ENCODE measurements at regions not wholly inside any gene's neighbourhood (a gene's known extent, or its start where the extent isn't known, plus 50 kb on each side); places are given as distances from the start of the nearest gene placed in this dataset.
"Not testable (repeated sequence)": the region's sequence is repeated elsewhere in the genome, so short reads cannot be mapped to it uniquely, and the experiment has no call there.

DNA sequence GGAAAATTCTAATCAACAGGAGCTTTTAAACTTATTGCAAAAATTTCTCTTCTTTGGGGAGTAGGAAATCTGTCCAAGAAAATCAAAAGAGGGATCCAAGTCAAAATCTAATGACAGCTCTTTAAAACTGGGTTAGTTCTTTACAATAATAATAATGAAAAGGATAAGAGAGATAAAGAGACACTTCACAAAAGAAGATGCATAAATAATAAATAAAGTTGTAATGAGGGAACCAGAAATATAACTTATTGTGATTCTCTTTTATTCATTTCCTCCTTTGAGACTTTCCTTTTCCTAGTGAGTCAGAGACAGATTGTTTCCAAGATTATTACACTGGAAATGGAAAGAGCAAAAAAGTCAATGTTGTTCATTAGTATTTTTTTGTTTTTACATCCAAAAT is 1029.3 kb downstream of the PCDH17 start:
- no peak for DNase-seq

- no peak for DNase-seq
Observed at GRCh38 chr13:58666331-58666730, 1034.8 kb downstream of the PCDH17 start.

GRCh38 chr13:58667096-58667495 is 1035.6 kb downstream of the PCDH17 start:
- DNase-seq, result no peak

DNA sequence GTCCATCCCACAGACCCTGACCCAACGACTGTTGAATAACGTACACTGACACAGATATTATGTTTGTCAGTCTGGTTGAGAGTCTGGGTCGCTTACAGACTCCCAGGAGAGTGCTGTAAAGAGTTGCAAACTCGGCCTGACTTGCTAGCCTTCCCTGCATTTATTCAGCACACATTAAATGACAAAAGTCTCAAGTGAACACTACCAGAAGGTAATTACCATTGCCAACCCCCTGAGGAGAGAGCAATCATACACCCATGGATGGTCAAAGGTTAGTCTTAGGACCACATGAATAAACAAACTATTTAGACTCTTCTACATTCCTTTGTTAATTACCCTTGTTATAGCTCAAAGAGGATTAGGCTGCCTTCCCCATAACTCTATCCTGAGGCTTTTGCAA is 1048.6 kb downstream of the PCDH17 start:
- no peak for DNase-seq

- DNase-seq, result no peak
Observed at GRCh38 chr13:58682616-58683015, 1051.1 kb downstream of the PCDH17 start.

DNA sequence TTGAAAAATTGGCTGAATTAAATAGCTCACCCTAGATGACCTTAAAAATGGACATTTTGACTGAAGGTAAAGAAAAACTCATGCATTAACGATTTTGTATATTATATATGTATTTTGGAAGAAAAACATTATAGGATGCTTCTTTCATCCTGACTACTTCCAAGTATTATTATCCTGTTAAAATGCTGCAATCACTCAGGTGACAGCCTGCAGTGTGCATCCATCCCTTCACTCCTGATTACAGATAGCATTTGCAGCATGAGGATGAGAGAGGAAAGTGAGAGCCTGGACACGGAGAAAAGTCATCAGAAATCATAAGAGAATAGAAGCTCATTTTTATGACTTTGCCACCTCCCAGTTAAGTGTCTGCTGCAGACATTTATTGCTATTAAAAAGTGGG is 1055.6 kb downstream of the PCDH17 start:
- no peak for DNase-seq

GRCh38 chr13:58698531-58698930 is 1067.0 kb downstream of the PCDH17 start:
- no peak for DNase-seq

GRCh38 chr13:58704953-58705352 is 1073.4 kb downstream of the PCDH17 start:
- no peak for DNase-seq

- DNase-seq, result no peak
Observed at GRCh38 chr13:58706421-58706820, 1074.9 kb downstream of the PCDH17 start.

GRCh38 chr13:58712191-58712590 is 1080.6 kb downstream of the PCDH17 start:
- DNase-seq, result no peak

- DNase-seq, result not testable (repeated sequence)
Observed at GRCh38 chr13:58714016-58714415, 1082.5 kb downstream of the PCDH17 start.

DNA sequence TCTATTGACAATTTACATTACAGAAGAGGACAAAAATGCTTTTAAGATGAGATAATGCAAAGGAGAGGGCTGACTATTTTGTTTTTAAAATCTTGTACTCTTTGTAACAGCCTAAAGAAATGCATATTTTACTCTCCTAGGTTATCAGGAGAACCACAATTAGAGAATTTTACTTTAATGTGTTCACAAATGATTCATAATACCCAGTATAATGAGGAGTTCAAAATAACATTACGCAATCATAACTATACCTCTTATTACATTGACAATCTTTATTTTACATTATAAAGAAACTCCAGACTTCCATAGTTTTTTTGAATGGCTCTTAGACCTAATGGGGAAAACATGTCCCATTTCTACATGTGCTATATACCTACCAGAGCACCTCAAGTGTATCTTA is 1089.7 kb downstream of the PCDH17 start:
- DNase-seq, result no peak

GRCh38 chr13:58728126-58728525 is 1096.6 kb downstream of the PCDH17 start:
- DNase-seq, result no peak

DNA sequence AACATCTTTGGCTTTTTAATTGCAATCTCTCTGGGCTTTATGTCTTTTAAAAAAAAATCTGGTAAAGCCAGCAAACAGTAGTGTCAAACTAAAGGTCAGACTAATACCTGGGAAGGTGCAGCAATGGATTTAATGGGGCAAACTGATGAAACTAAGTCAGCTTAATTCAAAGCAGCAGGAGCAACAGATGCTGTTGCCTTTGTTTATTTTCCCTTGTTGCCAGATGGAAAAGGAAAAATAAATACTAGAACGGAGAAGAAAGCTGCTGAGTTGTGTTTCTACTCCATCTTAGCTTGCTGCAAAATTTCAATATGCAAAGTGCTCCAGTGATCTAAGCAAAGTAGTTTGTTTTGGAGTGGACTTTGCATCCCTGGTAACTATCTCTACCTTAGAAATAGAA is 1097.8 kb downstream of the PCDH17 start:
- no peak for DNase-seq

GRCh38 chr13:58744686-58745085 is 1113.1 kb downstream of the PCDH17 start:
- DNase-seq, result no peak

DNA sequence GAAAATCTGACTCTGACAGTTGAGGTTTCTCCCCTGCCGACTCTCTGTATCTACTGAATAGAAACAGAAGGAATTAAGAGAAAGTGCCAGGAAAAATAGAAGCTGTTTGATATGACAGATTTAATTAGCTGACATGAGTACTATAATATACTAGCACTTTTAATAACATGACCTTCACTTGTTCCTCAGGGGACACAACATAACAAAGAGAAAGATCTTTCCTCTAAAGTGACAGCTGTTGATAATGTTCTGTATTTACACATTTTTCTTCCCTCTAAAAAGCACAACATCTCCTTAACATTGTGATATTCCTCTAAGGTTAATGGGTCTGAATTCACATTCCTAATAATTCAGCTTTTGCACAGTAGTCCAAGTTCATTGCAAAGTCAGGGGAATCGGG is 1136.0 kb downstream of the PCDH17 start:
- no peak for DNase-seq

GRCh38 chr13:58773280-58773859 is 1141.8 kb downstream of the PCDH17 start:
- DNase-seq, result no peak

GRCh38 chr13:58782736-58783135 is 1151.2 kb downstream of the PCDH17 start:
- no peak for DNase-seq

GRCh38 chr13:58792854-58793253 is 1161.3 kb downstream of the PCDH17 start:
- no peak for DNase-seq

- DNase-seq, result no peak
Observed at GRCh38 chr13:58795715-58796114, 1164.2 kb downstream of the PCDH17 start.

DNA sequence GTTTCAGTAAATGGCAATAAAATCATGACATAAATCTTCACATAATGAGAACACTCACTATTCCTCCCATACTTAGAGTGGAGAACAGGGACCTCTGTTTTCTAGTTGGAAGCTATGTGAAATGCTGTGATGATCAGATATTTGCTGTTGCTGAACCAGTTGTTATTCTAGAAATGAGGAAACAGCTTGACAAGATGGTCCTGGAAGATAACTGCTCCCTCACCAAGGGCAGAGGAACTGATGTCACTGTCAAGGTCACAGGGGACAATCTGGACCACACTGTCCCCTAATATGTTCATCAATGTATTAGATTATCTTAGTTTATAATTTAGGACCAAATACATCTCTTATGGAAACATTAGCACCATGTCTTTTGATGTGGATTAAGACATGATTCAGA is 1173.3 kb downstream of the PCDH17 start:
- DNase-seq, result no peak

GRCh38 chr13:58806401-58806800 is 1174.9 kb downstream of the PCDH17 start:
- no peak for DNase-seq

DNA sequence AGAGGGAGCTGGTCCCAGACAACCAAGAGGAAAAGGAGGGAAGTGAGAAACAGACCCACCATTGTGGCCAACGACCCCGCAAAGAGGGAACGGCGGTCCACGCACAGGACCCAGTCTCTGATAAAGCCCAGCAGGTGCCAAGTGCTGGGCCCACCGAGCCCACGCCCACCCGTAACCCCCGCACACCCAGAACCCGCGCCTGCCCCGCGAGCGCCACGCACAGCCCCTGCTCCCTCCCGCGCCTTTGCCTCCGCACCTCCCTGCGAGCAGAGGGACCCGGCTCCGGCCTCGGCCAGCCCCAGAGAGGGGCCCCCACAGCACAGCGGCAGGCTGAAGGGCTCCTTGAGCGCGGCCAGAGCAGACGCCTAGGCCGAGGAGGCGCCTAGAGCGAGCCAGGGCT is 1192.2 kb downstream of the PCDH17 start:
- no peak for DNase-seq

DNA sequence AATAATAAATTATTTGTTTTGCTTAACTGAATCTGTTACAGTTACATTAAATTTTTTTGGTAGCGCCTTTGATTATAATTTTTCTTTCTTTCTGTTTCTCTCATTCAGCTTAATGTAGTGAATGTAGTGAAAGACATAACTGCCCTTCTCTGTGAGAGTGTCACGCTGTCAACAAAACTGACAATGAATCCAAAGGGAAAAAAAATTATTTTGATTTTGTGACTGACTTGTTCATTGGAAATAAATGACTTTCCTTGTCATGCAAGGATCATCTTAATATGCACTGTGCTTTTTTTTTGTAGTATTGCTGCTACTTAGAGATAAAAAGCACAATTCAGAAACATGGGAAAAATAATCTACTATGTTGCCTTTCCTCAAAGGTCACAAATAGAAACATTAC is 1196.4 kb downstream of the PCDH17 start:
- DNase-seq, result no peak

DNA sequence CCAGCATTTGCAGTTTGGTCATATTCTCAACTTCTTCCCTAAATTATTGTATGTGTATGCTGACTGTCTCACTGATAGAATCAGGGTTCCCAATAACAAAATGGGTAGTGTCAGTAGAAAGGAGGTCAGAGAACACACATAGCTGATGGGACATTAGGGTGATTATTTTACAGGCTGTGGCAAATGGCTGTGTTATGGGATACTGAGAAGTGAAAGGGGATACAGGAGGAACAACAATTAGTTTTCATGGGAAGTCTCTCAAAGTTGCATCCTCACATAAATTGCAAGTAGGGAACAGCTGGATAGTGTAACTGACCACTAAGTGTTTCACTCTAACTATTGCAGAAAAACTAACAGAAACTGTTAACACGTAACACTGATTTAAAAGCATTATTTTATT is 1199.3 kb downstream of the PCDH17 start:
- DNase-seq, result no peak

- DNase-seq, result no peak
Observed at GRCh38 chr13:58838615-58839014, 1207.1 kb downstream of the PCDH17 start.

Data from SHP77 (cell line).